NCI-H2196 treated with DMSO at 0.1 percent for 48 hours (cell line): ENCODE measurements at regions not wholly inside any gene's neighbourhood (a gene's known extent, or its start where the extent isn't known, plus 50 kb on each side); places are given as distances from the start of the nearest gene placed in this dataset.
"Not testable (repeated sequence)": the region's sequence is repeated elsewhere in the genome, so short reads cannot be mapped to it uniquely, and the experiment has no call there.

Source experiments
- DNase-seq: peaks from one replicate; lab custom pipeline; 2025; ENCODE audit not compliant: unreplicated experiment; lab: John Stamatoyannopoulos, UW

DNA sequence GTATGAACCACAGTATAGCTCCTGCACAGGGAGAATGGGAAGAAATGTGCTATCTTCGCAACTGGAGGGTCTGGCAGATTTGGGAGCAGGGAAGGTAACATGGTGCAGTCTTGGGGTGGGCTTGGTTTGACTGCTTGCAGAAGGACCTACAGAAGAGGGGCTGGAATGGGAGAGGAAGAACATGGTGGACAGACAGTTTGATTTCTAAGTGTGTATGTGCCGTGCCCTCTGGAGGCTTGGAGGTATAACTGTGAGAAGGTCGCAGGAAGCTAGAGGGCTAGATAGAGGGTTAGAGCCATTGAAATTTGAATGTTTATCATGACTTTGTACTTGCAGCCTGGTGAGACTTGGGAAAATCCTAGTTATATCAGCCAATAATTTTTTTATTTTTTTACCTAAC, 169.2 kb downstream of the SQOR start:
- no peak for DNase-seq

GRCh38 chr15:45810201-45810600, 175.4 kb downstream of the SQOR start:
- DNase-seq, result no peak

DNA sequence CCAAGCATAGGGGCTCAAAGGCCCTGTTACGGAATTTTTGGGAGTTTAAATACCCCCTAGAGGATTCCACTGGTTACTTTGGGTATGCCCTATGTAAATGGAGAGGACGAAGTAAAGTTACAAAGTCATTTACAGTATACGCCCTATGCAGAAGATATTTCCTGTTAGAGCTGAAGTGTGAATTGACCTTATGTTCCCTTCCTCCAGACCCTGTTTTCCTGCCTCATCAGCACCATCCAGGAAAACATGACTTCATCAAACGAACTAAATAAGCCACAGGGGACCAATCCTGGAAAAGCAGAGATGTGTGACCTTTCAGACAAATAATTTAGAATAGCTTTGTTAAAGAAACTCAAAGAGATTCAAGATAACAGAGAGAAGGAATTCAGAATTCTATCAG, 177.4 kb downstream of the SQOR start:
- DNase-seq, result no peak

- DNase-seq, result not testable (repeated sequence)
Measured at GRCh38 chr15:45817578-45817977, 182.7 kb downstream of the SQOR start.

DNA sequence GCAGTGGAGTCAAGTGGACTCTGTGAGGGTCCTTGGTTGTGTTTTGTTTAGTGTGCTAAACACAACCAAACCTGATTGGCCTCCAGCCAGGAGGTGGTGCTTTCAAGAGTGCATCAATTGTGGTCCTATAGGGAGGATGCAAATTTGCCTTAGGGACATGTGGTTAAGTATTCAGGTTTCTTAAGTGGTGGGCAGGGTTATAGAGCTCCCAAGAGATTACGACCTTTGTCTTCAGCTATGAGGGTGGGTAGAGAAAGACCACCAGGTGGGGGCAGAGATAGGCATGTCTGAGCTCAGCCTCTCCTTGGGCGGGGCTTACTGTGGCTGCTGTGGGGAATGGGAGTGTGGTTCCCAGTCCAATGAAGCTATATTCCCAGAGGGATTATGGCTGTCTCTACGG, 186.6 kb downstream of the SQOR start:
- no peak for DNase-seq

DNA sequence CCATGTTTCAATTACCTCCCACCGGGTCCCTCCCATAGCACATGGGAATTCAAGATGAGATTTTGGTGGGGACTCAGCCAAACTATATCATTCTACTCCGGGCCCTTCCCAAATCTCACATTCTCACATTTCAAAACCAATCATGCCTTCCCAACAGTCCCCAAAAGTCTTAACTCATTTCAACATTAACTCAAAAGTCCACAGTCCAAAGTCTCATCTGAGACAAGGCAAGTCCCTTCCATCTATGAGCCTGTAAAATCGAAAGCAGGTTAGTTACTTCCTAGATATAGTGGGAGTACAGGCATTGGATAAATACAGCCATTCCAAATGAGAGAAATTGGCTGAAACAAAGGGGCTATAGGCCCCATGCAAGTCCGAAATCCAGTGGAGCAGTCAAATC, 188.1 kb downstream of the SQOR start:
- not testable (repeated sequence) for DNase-seq

- DNase-seq, result no peak
Measured at GRCh38 chr15:45827275-45827674, 192.4 kb downstream of the SQOR start.

DNA sequence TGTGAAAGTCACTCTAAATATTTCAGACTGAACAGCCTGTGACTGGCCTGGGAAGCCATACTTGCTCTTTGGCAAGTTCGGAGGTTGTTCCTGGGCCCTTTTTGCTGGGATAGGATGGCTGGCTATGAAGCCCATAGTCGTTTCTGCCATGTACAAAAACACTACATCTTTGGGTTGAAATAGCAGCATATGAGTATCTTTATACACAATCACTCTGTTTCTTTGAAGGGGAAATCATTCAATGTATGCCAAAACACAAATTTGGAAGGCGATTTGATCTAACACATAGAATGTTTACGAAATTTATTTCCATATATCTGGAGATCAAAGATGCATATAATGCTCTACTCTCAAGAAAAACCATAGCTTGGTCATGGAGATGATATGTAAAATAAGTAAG, 192.9 kb downstream of the SQOR start:
- DNase-seq, result no peak

- DNase-seq, result no peak
Measured at GRCh38 chr15:45829336-45830153, 194.7 kb downstream of the SQOR start.

DNA sequence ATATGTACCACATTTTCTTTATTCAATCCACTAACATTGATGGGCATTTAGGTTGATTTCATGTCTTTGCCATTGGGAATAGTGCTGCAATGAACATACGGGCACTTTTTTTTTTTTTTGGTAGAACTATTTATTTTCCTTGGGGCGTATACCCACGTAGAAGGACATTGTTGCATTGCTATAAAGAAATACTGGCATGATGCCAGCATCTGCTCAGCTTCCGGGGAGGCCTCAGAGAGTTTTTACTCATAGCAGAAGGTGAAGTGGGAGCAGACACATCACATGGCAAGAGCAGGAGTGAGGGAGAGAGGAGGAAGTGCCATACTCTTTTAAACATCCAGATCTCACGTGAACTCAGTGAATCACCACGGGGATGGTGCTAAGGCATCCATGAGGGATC, 197.0 kb downstream of the SQOR start:
- no peak for DNase-seq

DNA sequence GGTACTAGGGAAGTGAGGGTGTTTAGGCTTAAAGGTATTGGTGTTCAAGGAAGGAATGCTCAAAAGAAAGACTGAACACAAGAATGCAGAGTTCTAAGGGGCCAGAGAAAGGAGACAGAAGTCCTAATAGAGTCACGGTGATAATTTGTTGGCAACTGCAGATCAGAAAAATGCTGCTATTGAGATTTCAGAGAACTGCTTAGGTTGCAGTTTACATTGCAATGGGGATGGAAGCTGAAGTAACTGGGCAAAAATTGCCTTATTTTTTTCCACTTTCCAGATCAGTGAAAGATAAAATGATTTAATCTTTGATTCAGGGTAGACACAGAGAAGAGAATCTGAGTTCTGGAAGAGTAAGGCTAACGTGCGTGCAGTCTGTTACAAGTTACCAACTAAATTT, 199.8 kb downstream of the SQOR start:
- no peak for DNase-seq

GRCh38 chr15:45842151-45842550, 207.3 kb downstream of the SQOR start:
- no peak for DNase-seq

DNA sequence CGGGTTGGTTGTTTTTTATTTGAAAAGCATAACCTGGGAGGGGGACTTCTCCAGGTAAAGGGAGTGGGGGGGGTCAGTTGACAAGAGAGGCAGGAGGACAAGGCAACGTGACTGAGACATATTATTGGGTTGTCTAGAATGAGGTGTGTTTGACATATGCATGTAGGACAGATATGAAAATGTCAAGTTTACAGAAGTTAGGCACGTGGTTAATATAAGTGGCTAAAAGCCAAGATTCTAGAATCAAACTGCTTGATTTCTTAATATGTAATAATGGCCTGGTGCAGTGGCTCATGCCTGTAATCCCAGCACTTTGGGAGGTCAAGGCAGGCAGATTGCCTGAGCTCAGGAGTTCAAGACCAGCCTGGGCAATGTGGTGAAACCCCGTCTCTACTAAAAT, 212.8 kb downstream of the SQOR start:
- no peak for DNase-seq

DNA sequence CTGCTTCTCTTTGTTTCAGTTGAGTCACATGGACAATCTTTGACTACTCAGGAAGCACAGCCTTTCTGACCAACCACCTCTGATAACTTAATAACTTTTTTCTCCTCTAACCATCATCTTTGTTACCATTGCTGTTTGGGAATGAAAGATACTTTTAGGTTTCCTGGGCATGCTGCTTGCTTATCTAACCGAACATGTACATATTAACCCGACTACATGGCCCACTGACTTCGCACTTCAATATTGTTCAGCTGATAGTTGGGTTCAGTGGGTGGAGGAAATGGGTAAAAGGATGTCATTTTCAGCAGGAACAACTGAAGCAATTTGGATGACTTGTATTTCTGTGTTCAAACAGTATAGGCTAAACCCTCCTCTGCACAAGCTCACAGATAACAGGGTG, 214.3 kb downstream of the SQOR start:
- DNase-seq, result no peak

DNA sequence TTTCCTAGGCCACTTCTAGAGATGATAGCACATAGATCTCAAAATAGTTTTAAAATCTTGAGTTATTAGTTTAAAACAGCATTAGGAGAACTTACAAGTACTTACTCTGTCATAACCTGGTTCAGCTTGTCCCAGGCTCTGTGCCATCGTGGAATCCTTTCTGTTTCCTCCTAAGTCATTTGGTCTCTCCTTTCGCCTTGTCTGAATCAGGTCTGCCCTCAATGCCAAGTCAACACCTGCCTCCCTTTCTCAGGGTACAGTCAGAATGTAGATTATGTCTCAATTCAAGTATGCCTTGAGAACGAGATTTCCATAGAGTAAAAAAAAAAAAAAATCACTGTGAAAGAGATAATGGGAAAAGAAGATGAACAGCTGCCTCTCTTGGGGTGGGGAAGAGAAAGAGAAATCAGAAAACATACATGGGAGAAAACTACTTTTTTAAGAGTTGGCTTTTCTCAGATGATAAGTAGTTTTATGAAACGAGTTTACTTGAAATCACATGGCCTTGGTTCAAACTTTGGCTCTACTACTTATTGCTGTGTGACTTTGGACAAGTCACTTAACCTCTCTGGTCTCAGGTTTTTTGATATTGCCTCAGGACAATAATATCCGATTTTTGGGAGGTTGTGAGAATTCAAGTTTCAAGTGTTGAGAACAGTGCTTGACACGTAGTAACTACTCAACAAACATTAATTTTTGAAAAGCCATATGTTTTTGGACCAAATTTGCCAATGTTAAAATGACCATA, 219.8 kb downstream of the SQOR start:
- no peak for DNase-seq

GRCh38 chr15:45855210-45855906, 220.5 kb downstream of the SQOR start:
- DNase-seq, result no peak

DNA sequence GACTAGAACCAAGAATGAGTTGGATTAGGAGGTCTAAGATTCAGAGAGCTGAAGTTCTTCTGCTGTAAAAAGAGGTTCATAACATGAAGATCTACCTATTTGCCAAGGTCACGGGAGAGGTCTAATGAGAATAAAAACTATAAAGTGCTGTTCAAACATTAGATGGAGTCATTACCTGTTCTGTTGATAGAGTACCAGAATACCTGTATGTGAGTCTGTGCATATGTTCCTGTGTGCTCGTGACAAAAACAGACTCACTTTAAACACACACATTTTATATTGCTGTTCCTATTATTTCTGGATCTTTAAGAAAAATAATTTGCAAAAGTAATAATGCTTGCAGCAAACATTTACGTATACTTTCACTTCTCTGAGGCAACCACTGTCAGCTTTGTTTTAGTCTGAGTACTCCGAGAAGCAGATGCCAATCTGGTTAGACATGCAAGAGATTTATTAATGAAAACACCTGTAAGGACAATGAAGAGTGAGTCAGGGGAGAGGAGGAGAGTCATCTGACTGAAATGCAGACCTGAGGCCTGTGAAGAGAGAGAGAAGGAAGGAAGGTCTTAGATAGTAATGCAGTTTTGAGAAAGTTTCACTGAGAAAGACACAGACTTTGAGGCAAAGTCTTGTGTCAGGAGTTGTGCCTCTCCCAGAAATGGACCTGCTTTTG, 221.2 kb downstream of the SQOR start:
- DNase-seq, result no peak

- no peak for DNase-seq
Measured at GRCh38 chr15:45857291-45857690, 222.5 kb downstream of the SQOR start.

- DNase-seq, result no peak
Measured at GRCh38 chr15:45858491-45858890, 223.7 kb downstream of the SQOR start.

- DNase-seq, result no peak
Measured at GRCh38 chr15:45862034-45862433, 227.2 kb downstream of the SQOR start.

DNA sequence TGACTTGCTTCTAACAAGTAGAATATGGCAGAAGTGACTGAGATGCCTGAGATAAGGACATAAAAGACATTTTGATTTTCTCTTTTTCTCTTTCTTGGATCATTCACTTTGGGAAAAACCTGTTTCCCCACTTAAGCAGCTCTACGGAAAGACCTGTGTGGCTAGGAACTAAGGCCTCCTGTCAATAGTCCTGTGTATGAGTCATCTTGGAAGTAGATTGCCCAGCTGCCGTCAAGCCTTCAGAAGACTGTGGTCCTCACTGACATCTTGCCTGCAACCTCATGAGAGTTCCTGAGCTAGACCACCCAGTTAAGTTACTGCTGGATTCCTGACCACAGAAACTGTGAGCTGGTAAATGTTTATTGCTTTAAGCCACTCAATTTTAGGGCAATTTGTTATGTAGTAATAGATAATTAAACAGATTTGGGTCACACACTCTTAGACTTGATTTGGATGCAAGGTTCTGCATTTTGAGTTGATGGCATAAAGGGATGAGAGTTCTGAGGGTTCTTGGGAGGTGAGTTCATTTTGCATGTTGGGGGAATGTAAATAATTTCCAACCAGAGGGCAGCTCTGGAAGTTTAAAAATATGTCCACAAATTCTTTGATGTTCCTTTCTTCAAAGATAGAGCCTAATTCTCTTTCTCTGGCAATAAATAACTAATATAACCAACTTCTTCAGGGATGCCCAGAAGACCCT, 229.2 kb downstream of the SQOR start:
- DNase-seq, result no peak
